IMR-90 (cell line): ENCODE measurements at regions not wholly inside any gene's neighbourhood (a gene's known extent, or its start where the extent isn't known, plus 50 kb on each side); places are given as distances from the start of the nearest gene placed in this dataset.

ENCODE experiments used
- ATAC-seq: fragments of 200-7000 bp; cut with Tn5 transposase; 2 replicates; pipeline ENCODE4 v1.9.1; 2020; ENCODE audit warnings: low read depth, mild to moderate bottlenecking, moderate library complexity
- BruUV-seq: library from RNA; stranded (reverse); fragments of 400-500 nt; replicated peaks from 2 replicates; lab custom pipeline; 2021; lab: Mats Ljungman, UMichigan
- CTCF ChIA-PET: fragments of 300-600 bp; formaldehyde crosslinking; extraction: SDS; loops from one replicate; lab custom pipeline; 2021; ENCODE audit warnings: antibody characterized with exemption; lab: Yijun Ruan, JAX
- POLR2A ChIA-PET: fragments of 300-600 bp; sonication (Branson Sonifier 250); formaldehyde crosslinking; loops from one replicate; lab custom pipeline; 2022; ENCODE audit warnings: antibody characterized with exemption; ENCODE audit not compliant: unreplicated experiment; lab: Charles Lee
- DNase-seq: peaks from one replicate; pipeline ENCODE4 v3.0.0; 2013
- H2AFZ ChIP-seq: replicated peaks from 2 replicates; pipeline ENCODE3; 2013; ENCODE audit warnings: low read length, mild to moderate bottlenecking; ENCODE audit not compliant: poor library complexity
- H2AK5ac ChIP-seq: 2 replicates; pipeline ENCODE4 v1.6.1; 2013; ENCODE audit warnings: low read depth, low read length, inconsistent platforms
- H2AK9ac ChIP-seq: replicated peaks from 2 replicates; pipeline ENCODE3; 2013; ENCODE audit warnings: mild to moderate bottlenecking, low read depth, low read length, moderate library complexity; ENCODE audit not compliant: poor library complexity
- H2BK120ac ChIP-seq: 2 replicates; pipeline ENCODE4 v1.6.1; 2013; ENCODE audit warnings: low read depth, low read length, inconsistent platforms
- H2BK15ac ChIP-seq: 3 replicates; pipeline ENCODE4 v1.6.1; 2013; ENCODE audit warnings: low read depth, low read length, inconsistent platforms
- H2BK20ac ChIP-seq: 2 replicates; pipeline ENCODE4 v1.6.1; 2013; ENCODE audit warnings: low read depth, mild to moderate bottlenecking, inconsistent platforms, low read length, moderate library complexity
- H2BK5ac ChIP-seq: 2 replicates; pipeline ENCODE4 v1.6.1; 2013; ENCODE audit warnings: mild to moderate bottlenecking, low read depth, low read length, inconsistent platforms; ENCODE audit not compliant: poor library complexity, severe bottlenecking
- H3K14ac ChIP-seq: replicated peaks from 2 replicates; pipeline ENCODE4 v1.6.1; 2013; ENCODE audit warnings: low read depth, low read length, inconsistent platforms
- H3K18ac ChIP-seq: 2 replicates; pipeline ENCODE4 v1.6.1; 2013; ENCODE audit warnings: low read depth, low read length, control low read depth
- H3K23ac ChIP-seq: 2 replicates; pipeline ENCODE4 v1.6.1; 2013; ENCODE audit warnings: low read depth, low read length, inconsistent platforms
- H3K27ac ChIP-seq: 2 replicates; pipeline ENCODE4 v1.5.1; 2013; ENCODE audit warnings: mild to moderate bottlenecking, control low read depth, low read length; ENCODE audit not compliant: insufficient read depth
- H3K27me3 ChIP-seq: 2 replicates; pipeline ENCODE4 v1.6.1; 2013; ENCODE audit warnings: low read length; ENCODE audit not compliant: control insufficient read depth, insufficient read depth
- H3K36me3 ChIP-seq: 2 replicates; pipeline ENCODE4 v1.6.1; 2013; ENCODE audit warnings: low read length, mixed read lengths; ENCODE audit not compliant: control insufficient read depth, insufficient read depth
- H3K4ac ChIP-seq: 2 replicates; pipeline ENCODE4 v1.6.1; 2013; ENCODE audit warnings: low read depth, low read length, inconsistent platforms
- H3K4me1 ChIP-seq: 2 replicates; pipeline ENCODE4 v1.6.1; 2013; ENCODE audit warnings: low read length, mixed read lengths; ENCODE audit not compliant: control insufficient read depth, insufficient read depth
- H3K4me2 ChIP-seq: 2 replicates; pipeline ENCODE4 v1.6.1; 2013; ENCODE audit warnings: low read depth, mild to moderate bottlenecking, control low read depth, low read length, moderate library complexity
- H3K4me3 ChIP-seq: 2 replicates; pipeline ENCODE4 v1.5.1; 2013; ENCODE audit warnings: low read depth, mild to moderate bottlenecking, control low read depth, low read length, moderate library complexity; ENCODE audit not compliant: insufficient read depth
- H3K56ac ChIP-seq: 2 replicates; pipeline ENCODE4 v1.6.1; 2013; ENCODE audit warnings: low read length, inconsistent platforms; ENCODE audit not compliant: insufficient read depth; ENCODE audit errors: extremely low read depth
- H3K79me1 ChIP-seq, 2 experiments: 2 replicates each; pipeline ENCODE4 v1.6.1; 2013; ENCODE audit warnings: low read length in 2 of 2, inconsistent platforms in 1 of 2, low read depth in 1 of 2
- H3K9ac ChIP-seq: 2 replicates; pipeline ENCODE4 v1.6.1; 2013; ENCODE audit warnings: low read depth, low read length, control low read depth
- H3K9me1 ChIP-seq: 2 replicates; pipeline ENCODE4 v1.6.1; 2013; ENCODE audit warnings: low read length, inconsistent platforms; ENCODE audit not compliant: insufficient read depth
- H3K9me3 ChIP-seq: 2 replicates; pipeline ENCODE4 v1.6.1; 2013; ENCODE audit warnings: low read length; ENCODE audit not compliant: control insufficient read depth, insufficient read depth
- H4K20me1 ChIP-seq: 2 replicates; pipeline ENCODE4 v1.6.1; 2013; ENCODE audit warnings: low read length, inconsistent platforms; ENCODE audit not compliant: insufficient read depth
- H4K5ac ChIP-seq: 2 replicates; pipeline ENCODE4 v1.6.1; 2013; ENCODE audit warnings: mild to moderate bottlenecking, low read depth, low read length, control low read depth
- H4K8ac ChIP-seq, 2 experiments: 2 replicates each; pipeline ENCODE4 v1.6.1; 2013; ENCODE audit warnings: low read depth in 2 of 2, low read length in 2 of 2, control low read depth in 1 of 2, inconsistent platforms in 1 of 2
- H4K91ac ChIP-seq: 2 replicates; pipeline ENCODE4 v1.6.1; 2013; ENCODE audit warnings: low read depth, low read length, inconsistent platforms; ENCODE audit not compliant: insufficient read depth
- BHLHE40 ChIP-seq: fragments of 150-350 bp; IDR thresholded peaks from 2 replicates; pipeline ENCODE4 v1.6.1; 2016; ENCODE audit warnings: mild to moderate bottlenecking, low read depth, low read length
- CHD1 ChIP-seq: IDR thresholded peaks from 2 replicates; pipeline ENCODE4 v1.6.1; 2012; ENCODE audit warnings: low read depth, low read length, improper control_type of control experiment
- FOS ChIP-seq: fragments of 150-350 bp; IDR thresholded peaks from 2 replicates; pipeline ENCODE4 v1.6.1; 2016; ENCODE audit warnings: low read depth, low read length
- MAFK ChIP-seq: IDR thresholded peaks from 2 replicates; pipeline ENCODE4 v1.6.1; 2012; ENCODE audit warnings: low read depth, low read length, improper control_type of control experiment
- NFE2L2 ChIP-seq: fragments of 150-350 bp; IDR thresholded peaks from 2 replicates; pipeline ENCODE4 v1.6.1; 2016; ENCODE audit warnings: low read depth, mild to moderate bottlenecking, low read length
- POLR2A ChIP-seq: IDR thresholded peaks from 2 replicates; pipeline ENCODE4 v1.6.1; 2012; ENCODE audit warnings: mild to moderate bottlenecking, low read depth, low read length
- RAD21 ChIP-seq: IDR thresholded peaks from 2 replicates; pipeline ENCODE4 v1.6.1; 2012; ENCODE audit warnings: low read length, improper control_type of control experiment
- RCOR1 ChIP-seq: IDR thresholded peaks from 2 replicates; pipeline ENCODE4 v1.6.1; 2012; ENCODE audit warnings: mild to moderate bottlenecking, low read length, improper control_type of control experiment; ENCODE audit not compliant: insufficient replicate concordance
- WGBS, 2 experiments: methylation state at CpG; one replicate each; pipeline versions ENCODE4 v1.1.5 to v1.1.7; 2013; ENCODE audit warnings: missing lambda C conversion rate in 2 of 2; ENCODE audit not compliant: insufficient read length in 1 of 2; ENCODE audit errors: extremely low coverage in 2 of 2; 5-methylcytosine and 5-hydroxymethylcytosine counted together
- dilution Hi-C: fragments of 300-500 bp; cut with HindIII; formaldehyde crosslinking; loops from one replicate; pipeline ENCODE4 v1.14.3; 2018; ENCODE audit warnings: low sequenced_read_pairs; ENCODE audit not compliant: unreplicated experiment
- in situ Hi-C: fragments of 300-500 bp; cut with MboI; formaldehyde crosslinking; loops from 3 replicates; pipeline ENCODE4 v1.14.3; 2019; ENCODE audit warnings: low sequenced_read_pairs, inconsistent platforms, mixed read lengths
- intact Hi-C: fragments of 100-400 bp; cut with micrococcal nuclease; formaldehyde crosslinking; loops from 2 replicates; pipeline ENCODE4 v1.10.0; 2022

GRCh38 chr4:79050541-79050880 is 111.3 kb upstream of the PAQR3 start:
- POLR2A ChIA-PET, result no interaction called here
- H2AFZ ChIP-seq, result no peak overlapping the region
- H2AK5ac ChIP-seq, result no peak overlapping the region

More at GRCh38 chr4:79050541-79050880, 111.3 kb upstream of the PAQR3 start:
- no peak for ATAC-seq
- BruUV-seq, result no TSS peak
- Histone ChIP-seq H2BK15ac (no peak overlapping the region), H4K5ac (no peak overlapping the region), H2BK20ac (no peak overlapping the region), H4K20me1 (no peaks in the 10 kb centered on the region), H3K9me3 (no peaks in the 10 kb centered on the region), H3K79me1 (no peaks in the 10 kb centered on the region), H3K4ac (no peak overlapping the region), H3K9ac (no peak overlapping the region), H4K8ac (no peak overlapping the region), H3K27ac (no peak overlapping the region), H3K4me1 (no peaks in the 10 kb centered on the region), H2AK9ac (no peak overlapping the region), H2BK120ac (no peak overlapping the region), H3K27me3 (no peaks in the 10 kb centered on the region), H2BK5ac (no peak overlapping the region), H3K9me1 (no peaks in the 10 kb centered on the region; the same call in 1 of the 2 replicates), H3K18ac (no peak overlapping the region), H3K4me2 (no peak overlapping the region), H3K56ac (no peak overlapping the region), H3K23ac (no peak overlapping the region), H3K4me3 (no peak overlapping the region), H3K14ac (no peak overlapping the region), H4K91ac (no peak overlapping the region), H3K36me3 (no peaks in the 10 kb centered on the region)
- in situ Hi-C loops (no loop called here), intact Hi-C loops (no loop called here), dilution Hi-C loops (no loop called here)
- WGBS, 2 experiments, result 44% methylated on average over 1 of the region's 6 CpGs; no CpG with 5 or more reads in 1 of the 2 experiments
- CTCF ChIA-PET, result no interaction called here
- DNase-seq, result no peak
- no peak for TF ChIP-seq MAFK
- no peak for TF ChIP-seq RAD21
- no peak for TF ChIP-seq FOS
- no peak for TF ChIP-seq BHLHE40
- no peak for TF ChIP-seq POLR2A
- TF ChIP-seq RCOR1, result no peak
- no peak for TF ChIP-seq CHD1
- no peak for TF ChIP-seq NFE2L2
